Liver (tissue), 7 donors: ENCODE measurements at regions not wholly inside any gene's neighbourhood (a gene's known extent, or its start where the extent isn't known, plus 50 kb on each side); places are given as distances from the start of the nearest gene placed in this dataset.
"Not testable (repeated sequence)": the region's sequence is repeated elsewhere in the genome, so short reads cannot be mapped to it uniquely, and the experiment has no call there.

Source experiments
- DNase-seq: peaks from one replicate; pipeline ENCODE4 v3.0.0-alpha.2; 2017; ENCODE audit warnings: low spot score
- H3K27ac ChIP-seq, 2 donors: one replicate each; pipeline ENCODE4 v1.7.0; 2013; ENCODE audit warnings: inconsistent platforms in 2 of 2, low read length in 2 of 2, control low read depth in 1 of 2, low read depth in 1 of 2, mild to moderate bottlenecking in 1 of 2
- H3K27me3 ChIP-seq, 4 donors: one replicate each; pipeline versions ENCODE4 v1.6.1 to v1.7.0; 2013; ENCODE audit warnings: low read length in 3 of 4, inconsistent platforms in 1 of 4, mild to moderate bottlenecking in 1 of 4, moderate library complexity in 1 of 4; ENCODE audit not compliant: control insufficient read depth in 4 of 4, insufficient read depth in 4 of 4
- H3K36me3 ChIP-seq, 4 donors: one replicate each; pipeline versions ENCODE4 v1.6.1 to v1.7.0; 2013; ENCODE audit warnings: low read length in 3 of 4, mild to moderate bottlenecking in 3 of 4, low read depth in 1 of 4, moderate library complexity in 1 of 4; ENCODE audit not compliant: control insufficient read depth in 4 of 4, insufficient read depth in 3 of 4
- H3K4me1 ChIP-seq, 4 donors: one replicate each; pipeline versions ENCODE4 v1.6.1 to v1.7.0; 2013; ENCODE audit warnings: low read length in 3 of 4, mild to moderate bottlenecking in 3 of 4, moderate library complexity in 1 of 4; ENCODE audit not compliant: control insufficient read depth in 4 of 4, insufficient read depth in 4 of 4
- H3K4me3 ChIP-seq, 3 donors: one replicate each; pipeline versions ENCODE4 v1.6.1 to v1.7.0; 2013; ENCODE audit warnings: low read length in 3 of 3, control low read depth in 1 of 3, low read depth in 1 of 3, mild to moderate bottlenecking in 1 of 3
- H3K9ac ChIP-seq, 2 donors: one replicate each; pipeline ENCODE4 v1.7.0; 2013; ENCODE audit warnings: low read length in 2 of 2, mild to moderate bottlenecking in 2 of 2, moderate library complexity in 2 of 2, control low read depth in 1 of 2, low read depth in 1 of 2
- H3K9me3 ChIP-seq, 4 donors: one replicate each; pipeline versions ENCODE4 v1.6.1 to v1.7.0; 2013; ENCODE audit warnings: low read length in 3 of 4; ENCODE audit not compliant: control insufficient read depth in 4 of 4
- ATF3 ChIP-seq: IDR thresholded peaks from 2 replicates; pipeline ENCODE4 v1.6.1; 2016; ENCODE audit warnings: antibody characterized with exemption
- EGR1 ChIP-seq, 2 donors: IDR thresholded peaks; 2 replicates each; pipeline ENCODE4 v1.6.1; 2016 to 2018; ENCODE audit warnings: antibody characterized with exemption in 2 of 2, low read depth in 2 of 2
- FOXA1 ChIP-seq: IDR thresholded peaks from 2 replicates; pipeline ENCODE4 v1.6.1; 2016; ENCODE audit warnings: antibody characterized with exemption
- HNF4A ChIP-seq, 2 donors: conservative IDR thresholded peaks; 2 replicates each; pipeline ENCODE4 v1.6.1; 2016; ENCODE audit warnings: antibody characterized with exemption in 2 of 2, mild to moderate bottlenecking in 2 of 2
- HNF4G ChIP-seq: IDR thresholded peaks from 2 replicates; pipeline ENCODE4 v1.6.1; 2016; ENCODE audit warnings: antibody characterized with exemption
- MAX ChIP-seq: IDR thresholded peaks from 2 replicates; pipeline ENCODE4 v1.6.1; 2016; ENCODE audit warnings: antibody characterized with exemption
- NR2F2 ChIP-seq: IDR thresholded peaks from 2 replicates; pipeline ENCODE4 v1.6.1; 2016; ENCODE audit warnings: antibody characterized with exemption
- RAD21 ChIP-seq, 2 donors: IDR thresholded peaks; 2 replicates each; pipeline ENCODE4 v1.6.1; 2016; ENCODE audit warnings: antibody characterized with exemption in 2 of 2, mild to moderate bottlenecking in 2 of 2
- REST ChIP-seq: IDR thresholded peaks from 2 replicates; pipeline ENCODE4 v1.6.1; 2016; ENCODE audit warnings: antibody characterized with exemption, mild to moderate bottlenecking
- RXRA ChIP-seq, 2 donors: IDR thresholded peaks; 2 replicates each; pipeline ENCODE4 v1.6.1; 2017 to 2018; ENCODE audit warnings: antibody characterized with exemption in 2 of 2, mild to moderate bottlenecking in 1 of 2
- SP1 ChIP-seq: IDR thresholded peaks from 2 replicates; pipeline ENCODE4 v1.6.1; 2018; ENCODE audit warnings: antibody characterized with exemption, mild to moderate bottlenecking
- TAF1 ChIP-seq: conservative IDR thresholded peaks from 2 replicates; pipeline ENCODE4 v1.6.1; 2016; ENCODE audit warnings: antibody characterized with exemption, mild to moderate bottlenecking
- YY1 ChIP-seq: IDR thresholded peaks from 2 replicates; pipeline ENCODE4 v1.6.1; 2016; ENCODE audit warnings: antibody characterized with exemption, mild to moderate bottlenecking
- ZBTB33 ChIP-seq: IDR thresholded peaks from 2 replicates; pipeline ENCODE4 v1.6.1; 2016; ENCODE audit warnings: antibody characterized with exemption
- WGBS: extraction: QIAGEN DNeasy Blood & Tissue Kit; methylation state at CpG from one replicate; pipeline ENCODE4 v1.1.7; 2013; 5-methylcytosine and 5-hydroxymethylcytosine counted together
- donor health status: healthy.
- donor health status: healthy.
- donor health status: healthy.
- donor health status: healthy.

GRCh38 chr1:191504999-191505398, 653.3 kb upstream of the RGS18 start:
- no peaks in the 10 kb centered on the region for H3K27me3 ChIP-seq
- no peak overlapping the region for H3K4me3 ChIP-seq
- no peak for TF ChIP-seq ZBTB33
- no peak for TF ChIP-seq FOXA1
- TF ChIP-seq NR2F2, result no peak
- TF ChIP-seq ATF3, result no peak
- TF ChIP-seq MAX, result no peak
- no peak for TF ChIP-seq RAD21 (IDR thresholded peaks at IDR 0.05)
- TF ChIP-seq REST, result no peak
- no peak for TF ChIP-seq HNF4A (conservative IDR thresholded peaks at IDR 0.05)
- no peak for TF ChIP-seq TAF1
- no peak for TF ChIP-seq RXRA (IDR thresholded peaks at IDR 0.05)
- no peak for TF ChIP-seq EGR1 (IDR thresholded peaks at IDR 0.05; ENCODE audit: low read depth in 2 of 2)
- TF ChIP-seq HNF4G, result no peak
- no peak for TF ChIP-seq YY1
- no peak for TF ChIP-seq SP1
- DNase-seq, result no peak
- no peaks in the 10 kb centered on the region for H3K9me3 ChIP-seq
- H3K9ac ChIP-seq, result no peak overlapping the region
- H3K36me3 ChIP-seq, result no peaks in the 10 kb centered on the region
- H3K27ac ChIP-seq, result no peak overlapping the region
- no peaks in the 10 kb centered on the region for H3K4me1 ChIP-seq

- H3K9ac ChIP-seq, result no peak overlapping the region
- no peaks in the 10 kb centered on the region for H3K4me1 ChIP-seq
- H3K36me3 ChIP-seq, result no peaks in the 10 kb centered on the region
- H3K27me3 ChIP-seq, result no peaks in the 10 kb centered on the region
- H3K4me3 ChIP-seq, result no peak overlapping the region
- 42% methylated on average over 2 of the region's 2 CpGs for WGBS
- TF ChIP-seq ZBTB33, result no peak
- TF ChIP-seq SP1, result no peak
- TF ChIP-seq ATF3, result no peak
- no peak for TF ChIP-seq FOXA1
- H3K27ac ChIP-seq, result no peak overlapping the region
- no peaks in the 10 kb centered on the region for H3K9me3 ChIP-seq
- DNase-seq, result no peak
Measured at GRCh38 chr1:191508239-191508638, 650.0 kb upstream of the RGS18 start.

GRCh38 chr1:191511480-191511879, 646.8 kb upstream of the RGS18 start:
- not testable (repeated sequence) for H3K9me3 ChIP-seq, H3K27me3 ChIP-seq, H3K36me3 ChIP-seq, H3K27ac ChIP-seq, H3K4me3 ChIP-seq, DNase-seq, H3K9ac ChIP-seq, H3K4me1 ChIP-seq
- WGBS, result 76% methylated on average over 3 of the region's 3 CpGs
